ENCODE measurements at regions not wholly inside any gene's neighbourhood (a gene's known extent, or its start where the extent isn't known, plus 50 kb on each side); places are given as distances from the start of the nearest gene placed in this dataset.

- TF ChIP-seq ZNF462 (CRISPR knock-in tag; IDR thresholded peaks at IDR 0.05) (no peak), REST (IDR thresholded peaks at IDR 0.05; ENCODE audit: unreplicated experiment) (no peak), ZNF114 (CRISPR knock-in tag; IDR thresholded peaks at IDR 0.05) (no peak), EZH2phosphoT487 (IDR thresholded peaks at IDR 0.05; ENCODE audit: unreplicated experiment) (no peak), EZH2 (IDR thresholded peaks at IDR 0.05; ENCODE audit: low read depth, unreplicated experiment) (no peak), POLR2AphosphoS5 (IDR thresholded peaks at IDR 0.05; ENCODE audit: low read depth) (no peak), JUNB (IDR thresholded peaks at IDR 0.05; ENCODE audit: unreplicated experiment) (no peak), CREB1 (CRISPR knock-in tag; IDR thresholded peaks at IDR 0.05; ENCODE audit: low read depth) (no peak)
- TF ChIP-seq, protein P1, sequence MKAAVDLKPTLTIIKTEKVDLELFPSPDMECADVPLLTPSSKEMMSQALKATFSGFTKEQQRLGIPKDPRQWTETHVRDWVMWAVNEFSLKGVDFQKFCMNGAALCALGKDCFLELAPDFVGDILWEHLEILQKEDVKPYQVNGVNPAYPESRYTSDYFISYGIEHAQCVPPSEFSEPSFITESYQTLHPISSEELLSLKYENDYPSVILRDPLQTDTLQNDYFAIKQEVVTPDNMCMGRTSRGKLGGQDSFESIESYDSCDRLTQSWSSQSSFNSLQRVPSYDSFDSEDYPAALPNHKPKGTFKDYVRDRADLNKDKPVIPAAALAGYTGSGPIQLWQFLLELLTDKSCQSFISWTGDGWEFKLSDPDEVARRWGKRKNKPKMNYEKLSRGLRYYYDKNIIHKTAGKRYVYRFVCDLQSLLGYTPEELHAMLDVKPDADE (IDR thresholded peaks at IDR 0.05), result no peak
- TF ChIP-seq, protein P2, sequence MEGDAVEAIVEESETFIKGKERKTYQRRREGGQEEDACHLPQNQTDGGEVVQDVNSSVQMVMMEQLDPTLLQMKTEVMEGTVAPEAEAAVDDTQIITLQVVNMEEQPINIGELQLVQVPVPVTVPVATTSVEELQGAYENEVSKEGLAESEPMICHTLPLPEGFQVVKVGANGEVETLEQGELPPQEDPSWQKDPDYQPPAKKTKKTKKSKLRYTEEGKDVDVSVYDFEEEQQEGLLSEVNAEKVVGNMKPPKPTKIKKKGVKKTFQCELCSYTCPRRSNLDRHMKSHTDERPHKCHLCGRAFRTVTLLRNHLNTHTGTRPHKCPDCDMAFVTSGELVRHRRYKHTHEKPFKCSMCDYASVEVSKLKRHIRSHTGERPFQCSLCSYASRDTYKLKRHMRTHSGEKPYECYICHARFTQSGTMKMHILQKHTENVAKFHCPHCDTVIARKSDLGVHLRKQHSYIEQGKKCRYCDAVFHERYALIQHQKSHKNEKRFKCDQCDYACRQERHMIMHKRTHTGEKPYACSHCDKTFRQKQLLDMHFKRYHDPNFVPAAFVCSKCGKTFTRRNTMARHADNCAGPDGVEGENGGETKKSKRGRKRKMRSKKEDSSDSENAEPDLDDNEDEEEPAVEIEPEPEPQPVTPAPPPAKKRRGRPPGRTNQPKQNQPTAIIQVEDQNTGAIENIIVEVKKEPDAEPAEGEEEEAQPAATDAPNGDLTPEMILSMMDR (conservative IDR thresholded peaks at IDR 0.05; ENCODE audit: low read depth in 2 of 2), result no peak
Measured at GRCh38 chr9:1717882-1718281, 297.3 kb upstream of the SMARCA2 start (continued).

Measured in GM23338 (cell line).